RWPE1 (cell line): ENCODE measurements at regions not wholly inside any gene's neighbourhood (a gene's known extent, or its start where the extent isn't known, plus 50 kb on each side); places are given as distances from the start of the nearest gene placed in this dataset.
A peak's percentile ranks its signal among the peaks of the same experiment; 100 is the strongest.

Experiments
- CTCF ChIA-PET: fragments of 350-600 bp; sonication (Branson Sonifier 250); formaldehyde crosslinking; extraction: SDS; loops from one replicate; lab custom pipeline; 2021; lab: Yijun Ruan, JAX
- POLR2A ChIA-PET: fragments of 400-600 bp; formaldehyde crosslinking; extraction: SDS; loops from one replicate; lab custom pipeline; 2020; ENCODE audit warnings: antibody characterized with exemption; ENCODE audit not compliant: low non-redundant PET; lab: Yijun Ruan, JAX
- DNase-seq: peaks from one replicate; pipeline ENCODE4 v3.0.0; 2012; ENCODE audit warnings: low spot score
- H3K27ac ChIP-seq: fragments of 450-650 bp; 2 replicates; pipeline ENCODE4 v1.5.1; 2017
- CTCF ChIP-seq: fragments of 450-650 bp; conservative IDR thresholded peaks from 2 replicates; pipeline ENCODE4 v1.5.1; 2017; ENCODE audit warnings: low read depth, mild to moderate bottlenecking

- H3K27ac ChIP-seq: no peak overlapping the region
- DNase-seq: no peak
- no peak for TF ChIP-seq CTCF
- POLR2A ChIA-PET: no interaction called here
- CTCF ChIA-PET: no interaction called here
These were observed 199.6 kb upstream of the TCF4 start for GRCh38 chr18:55787536-55788073.

GRCh38 chr18:55786651-55787272 lies 198.8 kb upstream of the TCF4 start:
- no peak overlapping the region for H3K27ac ChIP-seq
- DNase-seq: no peak
- ChIA-PET CTCF (no interaction called here), POLR2A (no interaction called here)
- TF ChIP-seq CTCF: no peak

- DNase-seq: no peak
- no peak overlapping the region for H3K27ac ChIP-seq
- ChIA-PET CTCF (interaction anchor here (0.8 kb wide), 1 partner anchor 39 kb away, joined by 4 read pairs; no protein-coding TSS in a partner anchor), POLR2A (no interaction called here)
- no peak for TF ChIP-seq CTCF
These were observed 195.9 kb upstream of the TCF4 start for GRCh38 chr18:55783921-55784320.

GRCh38 chr18:55781481-55781957 lies 193.5 kb upstream of the TCF4 start:
- peak; percentile 38 for TF ChIP-seq CTCF
- DNase-seq: peak; percentile 24
- no peak overlapping the region for H3K27ac ChIP-seq
- POLR2A ChIA-PET: no interaction called here
- CTCF ChIA-PET: interaction anchor here (0.5 to 1.0 kb wide), 4 partner anchors 38 to 547 kb away, joined by 3 to 6 read pairs (median 4); no protein-coding TSS in a partner anchor

GRCh38 chr18:55780586-55781071 lies 192.6 kb upstream of the TCF4 start:
- peak overlapping the region; percentile 71 for H3K27ac ChIP-seq
- POLR2A ChIA-PET: no interaction called here
- CTCF ChIA-PET: interaction anchor here (1.2 kb wide), 1 partner anchor 365 kb away, joined by 5 read pairs; no protein-coding TSS in a partner anchor
- 0 out of 2 replicates have a peak, but pooled peaks have one; percentile 1 for TF ChIP-seq CTCF
- DNase-seq: no peak

GRCh38 chr18:55779691-55780585 lies 191.9 kb upstream of the TCF4 start:
- ChIA-PET POLR2A (no interaction called here), CTCF (interaction anchor here (0.5 to 1.2 kb wide), 4 partner anchors 17 to 1335 kb away, joined by 3 to 5 read pairs (median 4); no protein-coding TSS in a partner anchor)
- peak overlapping the region; percentile 71 for H3K27ac ChIP-seq
- DNase-seq: peak; percentile 12
- peak; percentile 31 for TF ChIP-seq CTCF
